NCI-H146 (cell line): ENCODE measurements at regions not wholly inside any gene's neighbourhood (a gene's known extent, or its start where the extent isn't known, plus 50 kb on each side); places are given as distances from the start of the nearest gene placed in this dataset.

ENCODE experiments used
- DNase-seq: peaks from one replicate; lab custom pipeline; 2025; lab: John Stamatoyannopoulos, UW

GRCh38 chr13:82698383-82698782 is 1183.9 kb downstream of the SLITRK1 start:
- no peak for DNase-seq

GRCh38 chr13:82693607-82694006 is 1188.7 kb downstream of the SLITRK1 start:
- DNase-seq, result no peak

GRCh38 chr13:82688400-82688994 is 1193.8 kb downstream of the SLITRK1 start:
- no peak for DNase-seq

- DNase-seq, result no peak
Measured at GRCh38 chr13:82687884-82688283, 1194.4 kb downstream of the SLITRK1 start.

- peak; percentile 12 for DNase-seq
Measured at GRCh38 chr13:82681535-82681934, 1200.7 kb downstream of the SLITRK1 start.

- no peak for DNase-seq
Measured at GRCh38 chr13:82678052-82678451, 1204.2 kb downstream of the SLITRK1 start.

GRCh38 chr13:82675024-82675423 is 1207.2 kb downstream of the SLITRK1 start:
- DNase-seq, result no peak

GRCh38 chr13:82674546-82674945 is 1207.7 kb downstream of the SLITRK1 start:
- no peak for DNase-seq

- DNase-seq, result no peak
Measured at GRCh38 chr13:82672248-82672647, 1210.0 kb downstream of the SLITRK1 start.

- no peak for DNase-seq
Measured at GRCh38 chr13:82664183-82664582, 1218.1 kb downstream of the SLITRK1 start.

GRCh38 chr13:82661126-82661525 is 1221.1 kb downstream of the SLITRK1 start:
- DNase-seq, result no peak

GRCh38 chr13:82658811-82659210 is 1223.5 kb downstream of the SLITRK1 start:
- no peak for DNase-seq

GRCh38 chr13:82657471-82657870 is 1224.8 kb downstream of the SLITRK1 start:
- no peak for DNase-seq

- no peak for DNase-seq
Measured at GRCh38 chr13:82654861-82655855, 1227.1 kb downstream of the SLITRK1 start.

- DNase-seq, result no peak
Measured at GRCh38 chr13:82654143-82654542, 1228.1 kb downstream of the SLITRK1 start.

- no peak for DNase-seq
Measured at GRCh38 chr13:82647540-82647939, 1234.7 kb downstream of the SLITRK1 start.

- DNase-seq, result no peak
Measured at GRCh38 chr13:82636119-82636518, 1246.2 kb downstream of the SLITRK1 start.

GRCh38 chr13:82634946-82635345 is 1247.3 kb downstream of the SLITRK1 start:
- no peak for DNase-seq

GRCh38 chr13:82627183-82627582 is 1255.1 kb downstream of the SLITRK1 start:
- peak; percentile 20 for DNase-seq

GRCh38 chr13:82625717-82626116 is 1256.6 kb downstream of the SLITRK1 start:
- no peak for DNase-seq

- no peak for DNase-seq
Measured at GRCh38 chr13:82615043-82615442, 1267.2 kb downstream of the SLITRK1 start.

- no peak for DNase-seq
Measured at GRCh38 chr13:82614086-82614485, 1268.2 kb downstream of the SLITRK1 start.

- DNase-seq, result no peak
Measured at GRCh38 chr13:82606008-82606407, 1276.3 kb downstream of the SLITRK1 start.
